NCI-H1092 treated with DMSO at 0.1 percent for 48 hours (cell line): ENCODE measurements at regions not wholly inside any gene's neighbourhood (a gene's known extent, or its start where the extent isn't known, plus 50 kb on each side); places are given as distances from the start of the nearest gene placed in this dataset.

Source experiments
- DNase-seq: peaks from one replicate; lab custom pipeline; 2025; lab: John Stamatoyannopoulos, UW

DNA sequence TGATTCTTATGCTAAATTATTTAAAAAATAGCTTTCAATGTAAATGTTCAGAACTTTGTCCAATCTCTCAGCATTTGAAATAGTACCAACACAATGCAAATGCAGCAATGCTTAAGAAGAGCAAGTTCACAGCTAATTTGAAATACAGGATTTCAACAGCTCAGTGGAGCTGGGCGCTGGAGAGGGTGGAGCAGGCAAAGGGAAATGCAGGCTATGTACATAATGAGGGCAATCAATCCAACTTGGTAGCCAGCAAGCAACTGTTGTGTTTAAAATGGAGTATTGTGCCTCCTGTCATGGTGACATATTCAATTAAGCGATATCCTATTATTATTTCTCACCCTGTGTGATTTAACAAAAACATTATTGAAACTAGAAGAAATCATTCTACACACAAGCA is 568.8 kb downstream of the PSAT1 start:
- DNase-seq, result peak; percentile 26

GRCh38 chr9:78866207-78867132 is 569.5 kb downstream of the PSAT1 start:
- DNase-seq, result no peak

DNA sequence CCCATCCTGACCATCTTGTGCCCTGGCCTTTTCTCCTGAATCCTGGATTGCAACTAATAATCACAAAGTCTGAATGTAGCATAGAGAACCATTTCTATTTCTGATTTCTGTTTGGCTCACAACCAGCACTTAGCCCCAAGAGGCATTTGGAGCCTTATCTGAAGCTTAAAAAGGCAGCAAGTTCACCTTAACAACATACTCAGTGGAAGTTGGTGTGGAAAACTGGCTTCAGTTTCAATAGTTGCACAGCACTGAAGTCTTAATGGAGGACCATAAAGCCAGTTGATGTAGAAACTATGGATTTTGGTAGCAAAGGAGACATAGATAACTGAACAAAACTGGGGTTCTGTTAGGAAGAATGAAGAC is 574.1 kb downstream of the PSAT1 start:
- no peak for DNase-seq

DNA sequence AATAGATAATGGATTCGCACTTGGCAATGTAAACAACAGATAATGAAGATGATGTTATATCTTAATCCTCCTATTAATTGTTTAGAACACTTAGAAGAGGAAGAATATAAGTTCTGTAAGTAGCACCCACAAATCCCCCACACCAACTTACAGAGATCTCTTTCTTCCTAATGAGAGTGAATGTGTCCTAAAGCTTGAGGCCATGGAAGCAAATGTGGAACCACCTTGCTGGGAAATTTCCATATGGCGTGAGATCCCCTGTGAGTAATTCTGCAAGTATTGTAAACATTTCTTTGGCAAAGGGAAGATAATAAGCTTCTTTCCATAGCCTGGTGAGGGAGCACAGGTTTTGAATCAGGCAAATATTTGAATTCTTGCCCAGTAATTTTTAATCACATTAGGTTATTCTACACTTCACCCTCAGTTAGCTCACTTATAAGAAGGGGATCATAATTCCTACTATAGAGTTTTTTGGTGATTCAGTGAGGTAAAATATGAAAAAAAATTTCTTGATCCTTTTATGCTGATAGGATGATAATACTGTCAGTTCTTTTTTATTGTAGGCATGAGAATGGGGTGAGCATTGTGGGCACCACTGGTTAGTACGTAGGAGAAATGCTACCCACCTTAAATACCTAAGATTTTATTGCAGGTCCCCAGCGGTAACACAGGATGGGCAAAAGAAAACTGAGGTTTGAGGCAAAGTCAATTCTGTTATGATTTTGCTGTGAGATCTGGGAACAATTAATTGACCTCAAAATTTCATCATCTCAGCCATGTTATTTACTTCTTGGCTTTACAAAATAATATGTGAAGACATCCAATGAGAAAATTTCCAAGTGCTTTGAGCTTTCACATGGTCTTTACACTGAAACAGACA is 574.8 kb downstream of the PSAT1 start:
- peak; percentile 42 for DNase-seq

DNA sequence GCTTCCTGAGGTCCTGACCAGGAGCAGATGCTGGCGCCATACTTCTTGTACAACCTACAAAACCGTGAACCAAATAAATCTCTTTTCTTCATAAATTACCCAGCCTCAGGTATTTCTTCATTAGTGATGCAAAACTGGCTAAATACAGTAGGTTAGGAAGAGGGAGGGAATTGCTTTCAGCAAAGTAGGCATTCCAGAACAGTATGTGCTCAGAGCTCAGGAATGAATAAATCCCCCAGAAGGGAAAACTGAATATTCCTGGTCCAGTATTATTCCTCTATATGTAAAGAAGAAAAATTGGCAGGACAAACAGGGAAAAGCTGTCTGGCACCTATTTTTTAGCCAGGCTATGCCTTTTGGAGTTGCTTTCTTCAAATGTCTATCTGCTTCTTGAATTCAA is 577.1 kb downstream of the PSAT1 start:
- no peak for DNase-seq

GRCh38 chr9:78879324-78880100 is 582.6 kb downstream of the PSAT1 start:
- DNase-seq, result no peak

DNA sequence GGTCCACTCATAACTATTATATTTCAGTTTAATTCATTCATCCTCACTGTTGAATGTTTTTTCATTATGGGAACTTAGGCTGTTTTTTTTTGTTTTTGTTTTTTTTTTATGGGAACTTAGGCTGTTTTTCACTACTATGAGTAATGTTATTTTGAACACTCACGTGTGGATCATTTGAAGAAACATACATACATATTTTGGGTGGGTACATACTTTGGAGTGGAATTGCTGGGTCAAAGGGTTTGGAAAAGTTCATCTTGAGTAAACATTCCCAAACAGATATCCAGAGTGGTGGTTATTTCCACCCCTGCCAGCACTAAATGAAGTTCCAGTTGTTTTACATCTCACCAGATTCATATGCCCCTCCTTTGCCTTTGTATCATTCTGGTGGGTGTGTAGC is 584.4 kb downstream of the PSAT1 start:
- DNase-seq, result no peak

DNA sequence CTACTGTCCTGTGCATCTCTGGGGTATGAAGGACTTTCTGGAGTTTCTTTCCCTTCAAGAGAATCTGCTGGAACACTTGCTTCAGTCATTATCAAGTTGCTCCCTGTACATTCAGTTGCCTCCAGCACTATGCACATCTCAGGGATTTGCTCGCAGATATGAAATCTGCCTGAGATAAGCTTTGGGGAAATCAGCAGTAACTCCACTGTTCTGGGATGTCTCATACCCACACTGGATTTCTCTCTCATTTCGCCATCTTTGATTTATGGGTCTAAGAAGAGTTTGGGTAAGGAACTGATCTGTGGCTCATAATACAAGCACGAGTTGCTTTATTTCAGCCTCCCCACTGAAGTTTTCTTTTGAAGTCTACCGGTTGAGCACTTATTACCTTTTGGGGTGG is 585.6 kb downstream of the PSAT1 start:
- DNase-seq, result no peak

GRCh38 chr9:78884611-78885150 is 587.8 kb downstream of the PSAT1 start:
- DNase-seq, result no peak

DNA sequence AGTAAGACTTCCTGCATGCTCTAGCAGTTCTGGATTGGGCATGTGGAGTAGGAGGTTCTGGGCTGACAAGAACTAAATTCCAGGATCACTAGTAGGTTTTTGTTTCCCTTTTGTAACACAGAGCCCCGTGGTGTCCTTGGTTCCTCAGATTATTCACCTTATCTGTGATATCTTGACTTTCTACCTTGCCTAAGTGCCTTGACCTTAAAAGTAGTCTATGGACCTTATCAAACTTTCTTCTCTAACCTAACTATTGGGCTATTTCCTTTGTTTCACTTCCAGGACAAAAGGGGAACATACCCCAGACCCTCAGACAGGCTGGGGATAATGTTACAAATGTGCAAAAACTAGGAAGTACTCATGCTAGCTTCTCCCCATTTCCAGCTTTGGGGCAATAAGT is 595.3 kb downstream of the PSAT1 start:
- DNase-seq, result no peak

GRCh38 chr9:78892769-78893168 is 595.8 kb downstream of the PSAT1 start:
- no peak for DNase-seq

DNA sequence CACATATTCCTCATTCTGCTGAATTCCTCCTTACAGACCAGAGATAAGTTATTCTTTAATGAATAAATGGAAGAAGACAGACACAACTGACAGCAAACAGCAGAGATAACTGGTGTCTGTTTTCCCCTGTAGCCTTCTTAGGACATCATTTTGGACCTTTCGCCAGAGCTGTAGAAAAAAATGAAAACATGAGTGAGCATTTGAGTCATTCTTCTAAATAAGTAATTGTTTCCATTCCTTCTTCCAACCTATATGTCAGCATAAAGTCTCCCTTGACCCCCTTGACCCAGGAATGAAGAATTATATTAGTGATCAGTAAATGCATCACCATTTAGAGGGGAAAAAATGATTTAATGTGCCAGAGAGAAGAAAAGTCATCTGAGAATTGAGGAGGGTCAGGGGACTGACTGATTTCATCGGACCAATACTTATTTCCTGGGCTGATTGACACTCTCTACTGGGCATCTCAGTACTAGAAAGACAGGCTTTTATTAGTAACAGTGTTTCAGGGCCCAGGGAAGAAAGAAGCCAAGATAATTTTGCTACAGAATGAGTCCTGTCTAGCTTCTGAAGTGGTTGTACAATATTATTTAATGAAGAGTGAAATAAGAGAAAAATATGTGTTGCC is 597.0 kb downstream of the PSAT1 start:
- no peak for DNase-seq

GRCh38 chr9:78896479-78896878 is 599.6 kb downstream of the PSAT1 start:
- DNase-seq, result no peak

DNA sequence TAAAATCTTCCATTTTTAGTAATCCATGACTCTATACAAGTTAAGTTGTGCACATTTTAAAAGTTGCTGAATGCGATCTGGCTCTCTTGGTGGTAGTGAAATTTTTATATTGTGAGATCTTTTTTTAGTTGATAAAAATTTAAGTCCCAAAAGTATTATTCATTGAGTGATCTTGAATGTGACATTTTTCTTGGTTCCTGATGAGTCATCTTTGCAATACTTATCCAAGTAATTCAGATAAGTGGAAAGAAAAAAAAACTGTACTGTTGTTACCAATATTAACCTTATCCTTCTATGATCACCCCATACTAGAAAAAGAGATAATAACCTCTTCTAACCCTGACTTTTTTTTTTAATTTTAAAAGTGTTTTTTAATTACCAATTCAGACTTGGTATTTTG is 601.3 kb downstream of the PSAT1 start:
- no peak for DNase-seq

GRCh38 chr9:78899006-78899405 is 602.1 kb downstream of the PSAT1 start:
- DNase-seq, result no peak

- DNase-seq, result no peak
These were observed 603.6 kb downstream of the PSAT1 start for GRCh38 chr9:78900500-78900899.

DNA sequence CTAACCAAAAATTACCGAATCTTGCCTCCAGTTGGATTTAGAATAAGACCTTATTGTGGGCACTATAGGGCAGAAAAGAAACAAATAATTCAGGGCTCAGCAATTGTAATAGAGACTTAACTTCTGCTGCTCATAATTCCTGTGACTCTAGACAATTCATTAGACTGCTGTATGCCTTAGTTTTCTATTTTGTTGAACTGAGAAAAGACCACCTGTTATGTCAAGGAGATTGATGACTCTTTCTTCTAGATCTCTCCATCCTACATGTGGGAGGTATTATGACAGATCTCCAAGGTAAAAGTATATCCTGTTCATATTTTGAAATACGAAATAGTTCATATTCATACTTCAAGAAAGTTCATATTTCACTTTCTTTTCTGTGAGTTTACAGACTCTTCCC is 605.1 kb downstream of the PSAT1 start:
- DNase-seq, result no peak

GRCh38 chr9:78903581-78903980 is 606.7 kb downstream of the PSAT1 start:
- no peak for DNase-seq

GRCh38 chr9:78904686-78905085 is 607.8 kb downstream of the PSAT1 start:
- no peak for DNase-seq

- no peak for DNase-seq
These were observed 608.5 kb downstream of the PSAT1 start for GRCh38 chr9:78905387-78905786.

- no peak for DNase-seq
These were observed 609.2 kb downstream of the PSAT1 start for GRCh38 chr9:78905986-78906755.
